Gastroesophageal sphincter (tissue), 4 donors: ENCODE measurements at regions not wholly inside any gene's neighbourhood (a gene's known extent, or its start where the extent isn't known, plus 50 kb on each side); places are given as distances from the start of the nearest gene placed in this dataset.
A peak's percentile ranks its signal among the peaks of the same experiment; 100 is the strongest.

ENCODE experiments used
- ATAC-seq: fragments of 150-250 bp; one replicate; pipeline ENCODE4 v1.9.1; 2016; ENCODE audit warnings: mild to moderate bottlenecking, moderate library complexity
- H3K27ac ChIP-seq, 4 donors: fragments of 200-600 bp; sonication (generic) in 3 of 4; 1 replicate in 3 of 4; 2 replicates in 1 of 4; pipeline ENCODE4 v1.5.1; 2016 to 2019
- H3K27me3 ChIP-seq: fragments of 200-600 bp; sonication (generic); one replicate; pipeline ENCODE4 v1.5.1; 2019
- H3K36me3 ChIP-seq, 2 donors: fragments of 200-600 bp; sonication (generic); one replicate each; pipeline ENCODE4 v1.5.1; 2019; ENCODE audit warnings: control low read depth in 1 of 2
- H3K4me1 ChIP-seq, 3 donors: fragments of 200-600 bp; sonication (generic); 1 replicate in 2 of 3; 2 replicates in 1 of 3; pipeline ENCODE4 v1.5.1; 2016 to 2019; ENCODE audit warnings: control low read depth in 2 of 3
- H3K4me3 ChIP-seq, 2 donors: fragments of 200-600 bp; sonication (generic); one replicate each; pipeline ENCODE4 v1.5.1; 2019; ENCODE audit warnings: mild to moderate bottlenecking in 1 of 2, moderate library complexity in 1 of 2
- H3K9me3 ChIP-seq, 3 donors: fragments of 200-600 bp; sonication (generic); one replicate each; pipeline ENCODE4 v1.5.1; 2017 to 2019; ENCODE audit warnings: control low read depth in 2 of 3
- EP300 ChIP-seq: sonication (generic); formaldehyde crosslinking; IDR thresholded peaks from one replicate; pipeline ENCODE4 v1.6.1; 2017; ENCODE audit warnings: antibody characterized with exemption, mild to moderate bottlenecking
- POLR2A ChIP-seq, 2 donors: fragments of 450-650 bp; IDR thresholded peaks; one replicate each; pipeline ENCODE4 v1.6.1; 2017; ENCODE audit warnings: antibody characterized with exemption in 2 of 2, mild to moderate bottlenecking in 2 of 2, moderate library complexity in 1 of 2
- POLR2AphosphoS5 ChIP-seq: sonication (generic); formaldehyde crosslinking; IDR thresholded peaks from one replicate; pipeline ENCODE4 v1.6.1; 2017; ENCODE audit warnings: antibody characterized with exemption
- WGBS, 2 donors: methylation state at CpG; one replicate each; pipeline ENCODE4 v1.1.5; 2018; ENCODE audit warnings: low coverage in 1 of 2; 5-methylcytosine and 5-hydroxymethylcytosine counted together
- TF ChIP-seq, protein P1 (sequence below), 4 experiments: fragments of 200-600 bp in 2 of 4; fragments of 450-650 bp in 2 of 4; sonication (generic) in 1 of 4; IDR thresholded peaks; one replicate each; pipeline ENCODE4 v1.5.1; 2017 to 2019; ENCODE audit warnings: antibody characterized with exemption in 4 of 4, mild to moderate bottlenecking in 2 of 4, moderate library complexity in 2 of 4

DNA sequence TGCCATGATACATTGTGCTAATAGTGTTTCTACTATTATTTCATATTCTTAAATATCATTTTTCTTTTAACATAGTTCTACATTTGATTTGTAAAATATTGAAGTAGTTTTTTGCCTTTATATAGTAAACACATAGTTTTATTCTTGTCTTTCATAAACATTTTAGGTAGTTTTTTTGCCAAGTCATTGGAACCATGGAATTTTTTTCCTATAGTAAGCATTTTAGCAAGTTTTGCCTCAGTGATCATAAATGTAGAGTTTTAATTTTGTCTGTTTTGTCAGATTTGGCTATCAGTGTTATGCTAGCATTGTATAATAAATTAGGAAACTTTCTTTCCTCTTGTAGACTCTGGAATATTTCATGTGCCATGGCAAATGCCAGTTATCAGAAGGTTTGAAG lies 137.1 kb upstream of the LPAR1 start:
- no peak overlapping the region for H3K4me3 ChIP-seq
- no peaks in the 10 kb centered on the region for H3K27me3 ChIP-seq
- no peaks in the 10 kb centered on the region for H3K9me3 ChIP-seq
- no peaks in the 10 kb centered on the region for H3K4me1 ChIP-seq
- no peaks in the 10 kb centered on the region for H3K36me3 ChIP-seq
- H3K27ac ChIP-seq: no peak overlapping the region
- ATAC-seq: no peak
- no peak for TF ChIP-seq POLR2A (IDR thresholded peaks at IDR 0.05)

DNA sequence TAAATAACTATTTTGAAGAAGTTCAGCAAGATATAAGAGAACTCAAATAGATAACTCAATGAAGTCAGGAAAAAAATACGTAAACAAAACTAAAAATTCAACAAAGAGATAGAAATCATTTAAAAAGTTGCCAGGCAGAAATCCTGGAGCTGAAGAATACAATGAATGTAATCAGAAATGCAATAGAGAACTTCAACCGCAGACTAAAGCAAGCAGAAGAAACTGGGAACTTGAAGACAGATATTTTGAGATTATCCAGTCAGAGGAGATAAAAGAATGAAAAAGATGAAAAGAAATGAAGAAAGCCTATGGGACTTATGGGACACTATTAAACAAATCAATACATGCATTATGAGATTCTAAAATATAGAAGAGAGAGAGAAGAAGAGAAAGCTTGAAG lies 129.1 kb upstream of the LPAR1 start:
- Histone ChIP-seq H3K9me3 (peaks cover 0 to 31% (median 0%) of the 10 kb centered on the region in 3 donors), H3K27me3 (no peaks in the 10 kb centered on the region), H3K4me3 (no peak overlapping the region), H3K4me1 (peaks cover 0 to 5% (median 0%) of the 10 kb centered on the region in 3 donors), H3K36me3 (no peaks in the 10 kb centered on the region), H3K27ac (no peak overlapping the region)
- no peak for ATAC-seq
- 86 to 89% methylated on average over 2 of the region's 2 CpGs for WGBS, 2 donors
- TF ChIP-seq POLR2AphosphoS5 (no peak), EP300 (no peak), POLR2A (IDR thresholded peaks at IDR 0.05) (no peak)
- TF ChIP-seq, protein P1, sequence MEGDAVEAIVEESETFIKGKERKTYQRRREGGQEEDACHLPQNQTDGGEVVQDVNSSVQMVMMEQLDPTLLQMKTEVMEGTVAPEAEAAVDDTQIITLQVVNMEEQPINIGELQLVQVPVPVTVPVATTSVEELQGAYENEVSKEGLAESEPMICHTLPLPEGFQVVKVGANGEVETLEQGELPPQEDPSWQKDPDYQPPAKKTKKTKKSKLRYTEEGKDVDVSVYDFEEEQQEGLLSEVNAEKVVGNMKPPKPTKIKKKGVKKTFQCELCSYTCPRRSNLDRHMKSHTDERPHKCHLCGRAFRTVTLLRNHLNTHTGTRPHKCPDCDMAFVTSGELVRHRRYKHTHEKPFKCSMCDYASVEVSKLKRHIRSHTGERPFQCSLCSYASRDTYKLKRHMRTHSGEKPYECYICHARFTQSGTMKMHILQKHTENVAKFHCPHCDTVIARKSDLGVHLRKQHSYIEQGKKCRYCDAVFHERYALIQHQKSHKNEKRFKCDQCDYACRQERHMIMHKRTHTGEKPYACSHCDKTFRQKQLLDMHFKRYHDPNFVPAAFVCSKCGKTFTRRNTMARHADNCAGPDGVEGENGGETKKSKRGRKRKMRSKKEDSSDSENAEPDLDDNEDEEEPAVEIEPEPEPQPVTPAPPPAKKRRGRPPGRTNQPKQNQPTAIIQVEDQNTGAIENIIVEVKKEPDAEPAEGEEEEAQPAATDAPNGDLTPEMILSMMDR (IDR thresholded peaks at IDR 0.05): no peak

DNA sequence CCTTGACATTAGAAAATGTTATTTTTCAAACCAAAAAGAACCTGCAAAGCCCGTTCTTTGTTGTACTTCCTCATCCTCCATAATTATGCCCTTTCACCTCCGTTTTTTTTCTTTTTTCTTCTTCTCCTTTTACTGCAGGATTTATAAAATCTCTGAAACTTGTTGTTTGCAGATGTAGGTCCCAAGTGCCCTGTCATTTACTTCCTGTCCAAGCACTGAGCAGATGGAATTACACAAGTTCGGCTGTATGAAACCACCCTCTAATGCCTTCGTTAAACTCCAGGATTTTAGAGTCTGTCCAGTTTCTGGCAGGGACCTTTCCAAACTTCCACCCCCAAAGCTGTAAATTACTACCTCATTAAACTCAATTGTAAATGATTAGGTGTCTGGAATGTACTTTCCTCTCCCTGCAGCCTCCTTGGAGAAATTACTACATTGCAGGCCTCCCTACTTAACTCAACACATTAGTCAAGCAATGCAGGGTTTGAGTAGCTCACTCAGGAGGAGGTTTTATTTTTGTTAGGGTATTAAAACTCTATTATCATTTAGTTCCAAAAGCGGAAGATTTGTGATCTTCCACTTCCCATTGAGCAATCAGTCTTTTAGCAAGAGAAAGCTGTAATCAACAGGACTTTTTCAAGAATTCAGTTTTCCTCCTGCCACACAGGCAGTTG lies 125.6 kb upstream of the LPAR1 start:
- WGBS, 2 donors: 42 to 56% methylated on average over 5 of the region's 5 CpGs
- peaks cover 0 to 5% (median 0%) of the 10 kb centered on the region in 3 donors for H3K4me1 ChIP-seq
- H3K27ac ChIP-seq: peak overlapping the region; percentile 46 to 65 (median 56)
- H3K36me3 ChIP-seq: no peaks in the 10 kb centered on the region
- H3K4me3 ChIP-seq: no peak overlapping the region
- TF ChIP-seq EP300 (no peak), POLR2A (IDR thresholded peaks at IDR 0.05) (no peak), POLR2AphosphoS5 (no peak)
- TF ChIP-seq, protein P1 (IDR thresholded peaks at IDR 0.05): no peak
- peak; percentile 72 for ATAC-seq
- peaks cover 0 to 28% (median 0%) of the 10 kb centered on the region in 3 donors for H3K9me3 ChIP-seq
- H3K27me3 ChIP-seq: no peaks in the 10 kb centered on the region

DNA sequence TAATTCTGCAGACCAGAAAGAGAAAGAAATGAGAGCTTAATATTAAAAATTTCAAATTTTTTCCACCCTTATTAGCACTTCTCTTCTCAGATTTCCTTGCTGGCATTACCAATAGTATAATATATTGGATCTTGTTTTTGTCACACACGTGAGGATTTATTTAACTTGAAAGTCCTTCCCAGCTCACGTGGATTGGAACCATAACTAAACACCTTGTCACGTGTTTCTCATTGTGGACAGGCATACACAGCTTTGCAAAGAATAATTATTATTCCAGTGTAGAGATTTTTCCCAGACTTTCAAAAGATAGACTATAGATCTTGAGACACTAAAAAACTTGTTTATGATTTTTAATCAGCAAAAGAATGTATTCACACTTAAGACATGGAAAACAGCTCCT lies 123.8 kb upstream of the LPAR1 start:
- no peak for TF ChIP-seq EP300
- Histone ChIP-seq H3K27ac (no peak overlapping the region), H3K4me3 (no peak overlapping the region), H3K27me3 (no peaks in the 10 kb centered on the region), H3K4me1 (peaks cover 0 to 5% (median 0%) of the 10 kb centered on the region in 3 donors), H3K36me3 (no peaks in the 10 kb centered on the region), H3K9me3 (peaks cover 0 to 11% (median 0%) of the 10 kb centered on the region in 3 donors)
- 64 to 81% methylated on average over 3 of the region's 3 CpGs for WGBS, 2 donors
- no peak for ATAC-seq

DNA sequence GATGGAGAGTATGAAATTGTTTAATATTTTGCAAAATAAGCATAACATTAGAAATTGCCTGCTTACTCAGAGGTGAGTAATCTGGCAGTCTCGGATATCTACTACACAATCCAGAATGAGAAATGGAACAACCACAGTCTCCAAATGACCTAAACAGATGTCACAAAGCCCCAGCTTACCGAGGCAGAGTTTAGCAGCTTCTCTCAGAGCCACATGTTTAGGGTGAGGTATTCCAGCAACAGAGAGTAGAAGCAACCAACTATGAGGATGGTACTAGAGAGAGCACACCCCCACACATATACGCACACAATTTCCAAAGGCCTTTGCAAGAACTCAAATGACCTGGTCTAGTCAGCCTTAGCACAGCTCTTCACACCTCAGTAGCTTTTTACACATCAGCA lies 122.7 kb upstream of the LPAR1 start:
- H3K27ac ChIP-seq: no peak overlapping the region
- no peak overlapping the region for H3K4me3 ChIP-seq
- no peaks in the 10 kb centered on the region for H3K27me3 ChIP-seq
- WGBS, 2 donors: 42 to 100% methylated on average over 1 to 3 of the region's 3 CpGs
- TF ChIP-seq POLR2AphosphoS5: no peak
- no peak for TF ChIP-seq EP300
- TF ChIP-seq, protein P1 (IDR thresholded peaks at IDR 0.05): no peak
- no peak for TF ChIP-seq POLR2A (IDR thresholded peaks at IDR 0.05)
- peaks cover 0 to 5% (median 0%) of the 10 kb centered on the region in 3 donors for H3K4me1 ChIP-seq
- peaks cover 0 to under 1% (median 0%) of the 10 kb centered on the region in 3 donors for H3K9me3 ChIP-seq
- peak; percentile 68 for ATAC-seq
- no peaks in the 10 kb centered on the region for H3K36me3 ChIP-seq

DNA sequence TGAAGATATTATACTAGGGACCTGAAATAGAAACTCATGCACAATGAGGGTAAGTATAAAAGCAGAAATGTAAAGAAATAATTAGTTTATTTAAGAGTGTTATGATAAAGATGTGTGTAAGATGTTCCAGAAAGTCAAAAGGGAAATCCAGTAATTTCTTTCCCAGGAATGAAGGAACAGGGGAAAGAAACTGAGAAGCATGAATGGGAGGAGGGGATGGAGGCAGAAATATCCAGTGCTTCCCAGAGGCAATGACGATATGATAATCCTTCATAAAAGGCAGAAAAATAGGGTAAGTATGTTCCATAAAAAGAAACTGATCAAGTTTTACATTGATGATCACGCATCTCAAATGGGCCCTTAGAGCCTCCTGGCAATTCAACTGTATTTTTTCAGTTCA lies 120.7 kb upstream of the LPAR1 start:
- Histone ChIP-seq H3K27ac (no peak overlapping the region), H3K27me3 (no peaks in the 10 kb centered on the region), H3K36me3 (no peaks in the 10 kb centered on the region), H3K4me3 (no peak overlapping the region), H3K4me1 (peaks cover 0 to 5% (median 0%) of the 10 kb centered on the region in 3 donors), H3K9me3 (no peaks in the 10 kb centered on the region)
- no peak for TF ChIP-seq EP300
- TF ChIP-seq, protein P1 (IDR thresholded peaks at IDR 0.05): no peak
- no peak for TF ChIP-seq POLR2AphosphoS5
- no peak for TF ChIP-seq POLR2A (IDR thresholded peaks at IDR 0.05)
- ATAC-seq: no peak
- WGBS, 2 donors: 66 to 94% methylated on average over 2 of the region's 2 CpGs
